ENCODE measurements at regions not wholly inside any gene's neighbourhood (a gene's known extent, or its start where the extent isn't known, plus 50 kb on each side); places are given as distances from the start of the nearest gene placed in this dataset.

DNA sequence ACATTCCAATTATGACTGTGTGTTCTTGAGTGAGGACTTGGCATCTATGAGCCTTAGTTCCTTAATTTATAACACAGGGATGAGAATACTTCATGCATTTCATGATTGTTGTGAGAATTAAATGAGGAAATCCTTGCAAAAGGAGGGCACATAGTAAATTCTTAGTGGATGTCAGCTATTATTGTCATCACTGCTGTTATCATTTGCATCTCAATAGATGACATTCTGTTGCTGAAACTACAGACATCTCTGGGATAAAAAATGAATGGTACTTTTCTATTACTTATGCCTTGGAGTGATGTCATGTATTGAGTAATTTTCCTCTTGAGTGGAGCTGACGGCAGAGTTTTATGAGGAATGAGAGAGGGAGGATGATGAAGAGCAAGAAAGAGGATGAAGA lies 184.4 kb upstream of the CDH11 start:
- H3K4me3 ChIP-seq (ENCODE audit: low read depth, low read length) = no peak overlapping the region
- in situ Hi-C loops (cut with HindIII; ENCODE audit: low sequenced_read_pairs) = no loop called here
- no peak for DNase-seq (ENCODE audit: low read depth, low spot score)
- TF ChIP-seq, protein P1, sequence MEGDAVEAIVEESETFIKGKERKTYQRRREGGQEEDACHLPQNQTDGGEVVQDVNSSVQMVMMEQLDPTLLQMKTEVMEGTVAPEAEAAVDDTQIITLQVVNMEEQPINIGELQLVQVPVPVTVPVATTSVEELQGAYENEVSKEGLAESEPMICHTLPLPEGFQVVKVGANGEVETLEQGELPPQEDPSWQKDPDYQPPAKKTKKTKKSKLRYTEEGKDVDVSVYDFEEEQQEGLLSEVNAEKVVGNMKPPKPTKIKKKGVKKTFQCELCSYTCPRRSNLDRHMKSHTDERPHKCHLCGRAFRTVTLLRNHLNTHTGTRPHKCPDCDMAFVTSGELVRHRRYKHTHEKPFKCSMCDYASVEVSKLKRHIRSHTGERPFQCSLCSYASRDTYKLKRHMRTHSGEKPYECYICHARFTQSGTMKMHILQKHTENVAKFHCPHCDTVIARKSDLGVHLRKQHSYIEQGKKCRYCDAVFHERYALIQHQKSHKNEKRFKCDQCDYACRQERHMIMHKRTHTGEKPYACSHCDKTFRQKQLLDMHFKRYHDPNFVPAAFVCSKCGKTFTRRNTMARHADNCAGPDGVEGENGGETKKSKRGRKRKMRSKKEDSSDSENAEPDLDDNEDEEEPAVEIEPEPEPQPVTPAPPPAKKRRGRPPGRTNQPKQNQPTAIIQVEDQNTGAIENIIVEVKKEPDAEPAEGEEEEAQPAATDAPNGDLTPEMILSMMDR (IDR thresholded peaks at IDR 0.05; ENCODE audit: low read depth, low read length) = no peak

- DNase-seq (ENCODE audit: low read depth, low spot score) = no peak
- TF ChIP-seq, protein P1 (IDR thresholded peaks at IDR 0.05; ENCODE audit: low read depth, low read length) = no peak
- in situ Hi-C loops (cut with HindIII; ENCODE audit: low sequenced_read_pairs) = no loop called here
- no peak overlapping the region for H3K4me3 ChIP-seq (ENCODE audit: low read depth, low read length)
Measured at GRCh38 chr16:65305266-65305959, 183.6 kb upstream of the CDH11 start.

GRCh38 chr16:65301029-65301428 lies 179.2 kb upstream of the CDH11 start:
- TF ChIP-seq, protein P1 (IDR thresholded peaks at IDR 0.05; ENCODE audit: low read depth, low read length) = no peak
- H3K4me3 ChIP-seq (ENCODE audit: low read depth, low read length) = no peak overlapping the region
- DNase-seq (ENCODE audit: low read depth, low spot score) = no peak
- in situ Hi-C loops (cut with HindIII; ENCODE audit: low sequenced_read_pairs) = no loop called here

GRCh38 chr16:65297453-65297852 lies 175.6 kb upstream of the CDH11 start:
- DNase-seq (ENCODE audit: low read depth, low spot score) = no peak
- no peak overlapping the region for H3K4me3 ChIP-seq (ENCODE audit: low read depth, low read length)
- in situ Hi-C loops (cut with HindIII; ENCODE audit: low sequenced_read_pairs) = no loop called here
- TF ChIP-seq, protein P1 (IDR thresholded peaks at IDR 0.05; ENCODE audit: low read depth, low read length) = no peak

DNA sequence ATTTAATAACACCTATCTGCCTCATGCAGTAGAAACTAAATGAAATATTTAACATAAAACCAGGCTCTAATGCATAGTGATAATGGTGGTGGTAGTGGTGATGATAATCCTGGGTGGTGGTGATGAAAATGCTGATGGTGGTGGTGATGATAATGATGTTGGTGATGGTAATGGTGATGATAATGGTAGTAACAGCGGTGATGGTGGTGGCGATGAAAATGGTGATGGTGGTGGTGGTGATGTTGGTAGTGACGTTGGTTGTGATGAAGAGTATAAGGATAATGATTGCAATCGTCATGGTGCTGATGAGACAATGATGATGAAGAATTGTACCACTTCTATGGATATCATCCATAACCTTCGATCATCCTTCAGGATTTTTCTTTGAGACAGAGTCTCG lies 173.7 kb upstream of the CDH11 start:
- no peak for DNase-seq (ENCODE audit: low read depth, low spot score)
- no peak overlapping the region for H3K4me3 ChIP-seq (ENCODE audit: low read depth, low read length)
- TF ChIP-seq, protein P1 (IDR thresholded peaks at IDR 0.05; ENCODE audit: low read depth, low read length) = no peak
- in situ Hi-C loops (cut with HindIII; ENCODE audit: low sequenced_read_pairs) = no loop called here

DNA sequence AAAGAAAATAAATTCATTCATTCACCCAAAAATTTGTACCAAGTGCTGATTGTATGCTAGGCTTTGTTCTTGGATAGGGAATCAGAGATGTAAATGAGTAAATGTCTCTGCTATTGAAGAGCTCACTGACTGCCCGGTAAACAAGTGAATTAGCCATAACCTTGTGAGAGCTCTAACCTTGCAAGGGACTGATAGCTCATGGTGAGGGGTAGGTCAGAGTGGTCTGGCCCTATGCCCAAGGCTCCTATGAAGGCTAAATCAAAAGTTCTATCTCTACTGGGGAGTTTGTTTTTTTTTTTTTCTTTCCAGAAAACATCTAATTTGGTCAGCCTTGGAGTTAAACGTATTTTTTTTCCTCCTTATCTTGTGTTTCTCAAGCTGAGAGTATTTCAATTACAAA lies 172.8 kb upstream of the CDH11 start:
- in situ Hi-C loops (cut with HindIII; ENCODE audit: low sequenced_read_pairs) = no loop called here
- no peak overlapping the region for H3K4me3 ChIP-seq (ENCODE audit: low read depth, low read length)
- TF ChIP-seq, protein P1 (IDR thresholded peaks at IDR 0.05; ENCODE audit: low read depth, low read length) = no peak
- DNase-seq (ENCODE audit: low read depth, low spot score) = no peak
